K562 (cell line): ENCODE measurements at regions not wholly inside any gene's neighbourhood (a gene's known extent, or its start where the extent isn't known, plus 50 kb on each side); places are given as distances from the start of the nearest gene placed in this dataset.

Source experiments
- ATAC-seq: fragments of 200-7000 bp; cut with Tn5 transposase; 3 replicates; pipeline ENCODE4 v1.9.1; 2020; ENCODE audit warnings: moderate library complexity
- BruUV-seq: library from RNA; stranded (reverse); fragments of 400-500 nt; replicated peaks from 2 replicates; lab custom pipeline; 2021; lab: Mats Ljungman, UMichigan
- CTCF ChIA-PET: fragments of 300-600 bp; formaldehyde crosslinking; extraction: SDS; loops from one replicate; lab custom pipeline; 2021; ENCODE audit warnings: low intra/inter-chr PET ratio; lab: Yijun Ruan, JAX
- POLR2A ChIA-PET: fragments of 300-600, 350-650 bp; sonication (Branson Sonifier 250); formaldehyde crosslinking; extraction: SDS; loops from one replicate; lab custom pipeline; 2021; ENCODE audit warnings: antibody characterized with exemption, inconsistent platforms; lab: Yijun Ruan, JAX
- DNase-seq, 4 experiments: peaks; one replicate each; pipeline versions ENCODE4 v3.0.0 to v3.0.0-alpha.2; 2011 to 2018; ENCODE audit warnings: low spot score in 3 of 4, mixed read lengths in 3 of 4; ENCODE audit errors: extremely low read depth in 1 of 4
- FAIRE-seq: peaks from 2 replicates; lab custom pipeline; 2011; peaks lifted over from hg19 to GRCh38; lab: Jason Lieb, UNC
- H2AFZ ChIP-seq: 2 replicates; pipeline ENCODE4 v1.6.0; 2011; ENCODE audit warnings: low read depth, low read length, control low read depth, inconsistent platforms
- H3K27ac ChIP-seq: fragments of 200-600 bp; 3 replicates; pipeline ENCODE4 v1.8.0; 2011; ENCODE audit warnings: low read depth, mild to moderate bottlenecking, control low read depth, inconsistent platforms, low read length, moderate library complexity, mixed read lengths; ENCODE audit errors: extremely low read depth
- H3K27me3 ChIP-seq, 2 experiments: fragments of 300-600 bp in 1 of 2; 2 replicates in 1 of 2; 3 replicates in 1 of 2; pipeline versions ENCODE4 v1.6.0 to v1.8.0; 2011; ENCODE audit warnings: inconsistent platforms in 2 of 2, low read length in 2 of 2, mild to moderate bottlenecking in 1 of 2, mixed read lengths in 1 of 2, moderate library complexity in 1 of 2; ENCODE audit not compliant: control insufficient read depth in 2 of 2, insufficient read depth in 2 of 2
- H3K36me3 ChIP-seq: fragments of 300-600 bp; 3 replicates; pipeline ENCODE4 v1.8.0; 2011; ENCODE audit warnings: mild to moderate bottlenecking, low read length, inconsistent platforms; ENCODE audit not compliant: control insufficient read depth, insufficient read depth
- H3K4me1 ChIP-seq, 2 experiments: fragments of 200-600 bp in 1 of 2; replicated peaks in 1 of 2; 2 replicates in 1 of 2; 3 replicates in 1 of 2; pipeline versions ENCODE4 v1.5.1 to v1.8.0; 2011; ENCODE audit warnings: inconsistent platforms in 2 of 2, low read length in 2 of 2, mild to moderate bottlenecking in 1 of 2, mixed read lengths in 1 of 2, moderate library complexity in 1 of 2; ENCODE audit not compliant: control insufficient read depth in 2 of 2, insufficient read depth in 2 of 2
- H3K4me2 ChIP-seq: 2 replicates; pipeline ENCODE4 v1.6.1; 2011; ENCODE audit warnings: low read length, control low read depth, inconsistent platforms, mixed read lengths; ENCODE audit not compliant: insufficient read depth
- H3K4me3 ChIP-seq: fragments of 200-600 bp; sonication (generic), shearing (Covaris generic); 2 replicates; pipeline ENCODE4 v1.5.1; 2016; ENCODE audit warnings: control low read depth, inconsistent platforms
- H3K79me2 ChIP-seq: fragments of 200-600 bp; 3 replicates; pipeline ENCODE4 v1.8.0; 2011; ENCODE audit warnings: low read length, inconsistent platforms; ENCODE audit not compliant: control insufficient read depth, insufficient read depth
- H3K9ac ChIP-seq, 2 experiments: 2 replicates each; pipeline versions ENCODE4 v1.6.0 to v1.6.1; 2011; ENCODE audit warnings: low read depth in 2 of 2, low read length in 2 of 2, control low read depth in 1 of 2, inconsistent platforms in 1 of 2, mild to moderate bottlenecking in 1 of 2, mixed read lengths in 1 of 2; ENCODE audit not compliant: insufficient read depth in 1 of 2
- H3K9me1 ChIP-seq: one replicate; pipeline ENCODE4 v1.6.0; 2011; ENCODE audit warnings: inconsistent platforms, mild to moderate bottlenecking, low read length, moderate library complexity; ENCODE audit not compliant: control insufficient read depth, insufficient read depth
- H3K9me3 ChIP-seq: replicated peaks from 2 replicates; pipeline ENCODE4 v1.5.1; 2011; ENCODE audit warnings: low read depth, low read length, inconsistent platforms; ENCODE audit not compliant: control insufficient read depth, insufficient read depth
- H4K20me1 ChIP-seq: replicated peaks from 2 replicates; pipeline ENCODE4 v1.6.1; 2011; ENCODE audit warnings: low read length, inconsistent platforms, mixed read lengths; ENCODE audit not compliant: control insufficient read depth, insufficient read depth
- HNRNPH1 ChIP-seq: fragments of 200-400 bp; formaldehyde crosslinking; optimal IDR thresholded peaks from 2 replicates; pipeline ENCODE3; 2017; ENCODE audit warnings: low read depth, mild to moderate bottlenecking, low read length, moderate library complexity
- KDM1A ChIP-seq, 2 experiments: fragments of 450-650 bp; IDR thresholded peaks; 2 replicates each; pipeline ENCODE4 v1.6.1; 2016; ENCODE audit warnings: mild to moderate bottlenecking in 2 of 2
- LARP7 ChIP-seq: fragments of 450-650 bp; IDR thresholded peaks from 2 replicates; pipeline ENCODE4 v1.6.1; 2016
- NCOR1 ChIP-seq: fragments of 450-650 bp; IDR thresholded peaks from 2 replicates; pipeline ENCODE4 v1.6.1; 2016; ENCODE audit warnings: mild to moderate bottlenecking, moderate library complexity
- NR3C1 ChIP-seq: sonication (generic); formaldehyde crosslinking; IDR thresholded peaks from 2 replicates; pipeline ENCODE4 v1.8.1; 2022; ENCODE audit warnings: missing genetic modification reagents
- SAFB2 ChIP-seq: fragments of 200-400 bp; formaldehyde crosslinking; IDR thresholded peaks from 2 replicates; pipeline ENCODE4 v1.6.1; 2018; ENCODE audit warnings: borderline replicate concordance, low read length, low read depth, moderate library complexity; ENCODE audit not compliant: severe bottlenecking
- SP2 ChIP-seq: IDR thresholded peaks from 2 replicates; pipeline ENCODE4 v1.6.1; 2011; ENCODE audit warnings: mild to moderate bottlenecking, low read depth, low read length, moderate library complexity; ENCODE audit not compliant: poor library complexity, severe bottlenecking; ENCODE audit errors: extremely low read depth
- ZBTB2 ChIP-seq: fragments of 450-650 bp; IDR thresholded peaks from 2 replicates; pipeline ENCODE4 v1.6.1; 2016; ENCODE audit warnings: antibody characterized with exemption
- ZNF511 ChIP-seq: sonication (generic); formaldehyde crosslinking; IDR thresholded peaks from 2 replicates; pipeline ENCODE4 v1.8.0; 2022; ENCODE audit warnings: mild to moderate bottlenecking, missing genetic modification reagents
- WGBS: fragments of 100-300 bp; shearing (Covaris generic); methylation state at CpG from one replicate; pipeline ENCODE4 v1.1.6; 2016; ENCODE audit warnings: low coverage, mixed read lengths; ENCODE audit not compliant: insufficient coverage; ENCODE audit errors: missing lambda C conversion rate; 5-methylcytosine and 5-hydroxymethylcytosine counted together
- in situ Hi-C: fragments of 300-500 bp; cut with MboI; formaldehyde crosslinking; loops from 4 replicates; pipeline ENCODE4 v1.15.0; 2018; ENCODE audit warnings: inconsistent platforms, mixed read lengths
- intact Hi-C: fragments of 100-400 bp; cut with micrococcal nuclease; formaldehyde crosslinking; loops from 2 replicates; pipeline ENCODE4 v1.14.2; 2022

GRCh38 chr1:29584776-29585175 is 348.5 kb downstream of the PTPRU start (continued):
- TF ChIP-seq HNRNPH1 = no peak
- TF ChIP-seq, all 486 proteins: peak for 0

- H3K36me3 ChIP-seq = no peaks in the 10 kb centered on the region
- no peak for FAIRE-seq
Observed at GRCh38 chr1:29584362-29584761, 348.0 kb downstream of the PTPRU start.

More at GRCh38 chr1:29584362-29584761, 348.0 kb downstream of the PTPRU start:
- intact Hi-C loops (no loop called here), in situ Hi-C loops (no loop called here)
- Histone ChIP-seq H2AFZ (no peak overlapping the region), H3K79me2 (no peaks in the 10 kb centered on the region), H3K27me3 (peaks cover 0 to 26% of the 10 kb centered on the region in 2 experiments; a peak in 2 of 5 replicates), H3K9me3 (no peaks in the 10 kb centered on the region), H3K9ac (no peak overlapping the region), H3K4me1 (no peaks in the 10 kb centered on the region), H3K9me1 (no peaks in the 10 kb centered on the region), H4K20me1 (no peaks in the 10 kb centered on the region), H3K4me3 (no peak overlapping the region), H3K27ac (no peak overlapping the region), H3K4me2 (no peak overlapping the region)
- BruUV-seq = no TSS peak
- CTCF ChIA-PET = no interaction called here
- 4% methylated on average over 3 of the region's 3 CpGs for WGBS
- TF ChIP-seq ZBTB2 = no peak
- no peak for TF ChIP-seq NCOR1
- no peak for TF ChIP-seq SP2
- no peak for TF ChIP-seq ZNF511 (CRISPR knock-in tag)
- no peak for TF ChIP-seq LARP7
- no peak for TF ChIP-seq KDM1A (IDR thresholded peaks at IDR 0.05)
- no peak for TF ChIP-seq NR3C1
- no peak for TF ChIP-seq SAFB2
- ATAC-seq = no peak
- DNase-seq = no peak
- POLR2A ChIA-PET = interaction anchor here (0.7 to 1.3 kb wide), 2 partner anchors 16 to 353 kb away, joined by 3 read pairs; no protein-coding TSS in a partner anchor
